Colonic mucosa (tissue), 4 donors: ENCODE measurements at regions not wholly inside any gene's neighbourhood (a gene's known extent, or its start where the extent isn't known, plus 50 kb on each side); places are given as distances from the start of the nearest gene placed in this dataset.

Source experiments
- DNase-seq: peaks from one replicate; pipeline ENCODE4 v3.0.0-alpha.2; 2020
- H3K27ac ChIP-seq: fragments of 200-600 bp; one replicate; pipeline ENCODE4 v1.8.0; 2021
- H3K27me3 ChIP-seq: fragments of 200-600 bp; one replicate; pipeline ENCODE4 v1.8.0; 2021
- H3K36me3 ChIP-seq: fragments of 200-600 bp; one replicate; pipeline ENCODE4 v1.8.0; 2021
- H3K4me1 ChIP-seq: fragments of 200-600 bp; one replicate; pipeline ENCODE4 v1.8.0; 2021; ENCODE audit warnings: mild to moderate bottlenecking
- H3K4me3 ChIP-seq: fragments of 200-600 bp; one replicate; pipeline ENCODE4 v1.8.0; 2021
- H3K9ac ChIP-seq, 2 donors: one replicate each; pipeline ENCODE4 v1.7.0; 2013; ENCODE audit warnings: control low read depth in 2 of 2, low read depth in 2 of 2, low read length in 2 of 2
- H3K9me3 ChIP-seq: fragments of 200-600 bp; one replicate; pipeline ENCODE4 v1.8.0; 2021
- CTCF ChIP-seq: fragments of 200-600 bp; IDR thresholded peaks from one replicate; pipeline ENCODE4 v1.8.0; 2022; ENCODE audit warnings: antibody characterized with exemption, mild to moderate bottlenecking
- intact Hi-C: fragments of 100-400 bp; cut with DNase I; formaldehyde crosslinking; loops from one replicate; pipeline ENCODE4 v1.14.1; 2022
- donor health status: healthy.
- donor health status: DM: no; HTN: no; CAD: no.
- donor health status: DM: no; HTN: no; CAD: no.

DNA sequence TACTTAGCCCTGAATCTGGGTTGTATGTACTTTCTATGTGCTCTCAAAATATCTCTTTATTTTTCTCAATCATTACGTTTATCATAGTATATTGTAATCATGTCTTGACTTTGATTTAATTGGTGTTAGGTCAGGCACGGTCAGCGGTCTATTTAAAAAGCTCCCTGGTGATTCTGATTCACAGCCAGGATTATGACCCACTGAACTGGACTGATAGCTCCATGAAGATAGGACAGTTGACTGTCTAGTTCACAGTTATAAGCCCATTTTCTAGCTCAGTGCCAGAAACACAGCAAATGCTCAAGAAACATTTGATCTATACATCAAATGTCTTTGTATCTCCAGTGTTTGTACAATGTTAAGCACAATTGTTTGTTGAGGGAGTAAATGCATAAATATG lies 111.5 kb upstream of the CCN2 start:
- Histone ChIP-seq H3K4me3 (no peak overlapping the region), H3K9me3 (no peaks in the 10 kb centered on the region), H3K4me1 (no peaks in the 10 kb centered on the region), H3K27me3 (no peaks in the 10 kb centered on the region), H3K36me3 (no peaks in the 10 kb centered on the region), H3K9ac (no peak overlapping the region), H3K27ac (no peak overlapping the region)
- intact Hi-C loops = no loop called here
- no peak for TF ChIP-seq CTCF
- DNase-seq = no peak

- no peaks in the 10 kb centered on the region for H3K27me3 ChIP-seq
- TF ChIP-seq CTCF = no peak
- no peaks in the 10 kb centered on the region for H3K4me1 ChIP-seq
- no peak overlapping the region for H3K27ac ChIP-seq
- intact Hi-C loops = no loop called here
- DNase-seq = no peak
- no peak overlapping the region for H3K4me3 ChIP-seq
- no peaks in the 10 kb centered on the region for H3K36me3 ChIP-seq
- H3K9me3 ChIP-seq = no peaks in the 10 kb centered on the region
- H3K9ac ChIP-seq = no peak overlapping the region
Observed at GRCh38 chr6:132061381-132061780, 110.2 kb upstream of the CCN2 start.

GRCh38 chr6:132060591-132060990 lies 109.4 kb upstream of the CCN2 start:
- TF ChIP-seq CTCF = no peak
- no peak overlapping the region for H3K9ac ChIP-seq
- DNase-seq = no peak
- H3K4me1 ChIP-seq = no peaks in the 10 kb centered on the region
- intact Hi-C loops = no loop called here
- no peaks in the 10 kb centered on the region for H3K27me3 ChIP-seq
- H3K9me3 ChIP-seq = no peaks in the 10 kb centered on the region
- H3K27ac ChIP-seq = no peak overlapping the region
- no peaks in the 10 kb centered on the region for H3K36me3 ChIP-seq
- H3K4me3 ChIP-seq = no peak overlapping the region

- Histone ChIP-seq H3K36me3 (no peaks in the 10 kb centered on the region), H3K27ac (no peak overlapping the region), H3K9ac (no peak overlapping the region), H3K4me3 (no peak overlapping the region), H3K4me1 (no peaks in the 10 kb centered on the region), H3K9me3 (no peaks in the 10 kb centered on the region), H3K27me3 (no peaks in the 10 kb centered on the region)
- DNase-seq = no peak
- intact Hi-C loops = no loop called here
- no peak for TF ChIP-seq CTCF
Observed at GRCh38 chr6:132058975-132059374, 107.8 kb upstream of the CCN2 start.

DNA sequence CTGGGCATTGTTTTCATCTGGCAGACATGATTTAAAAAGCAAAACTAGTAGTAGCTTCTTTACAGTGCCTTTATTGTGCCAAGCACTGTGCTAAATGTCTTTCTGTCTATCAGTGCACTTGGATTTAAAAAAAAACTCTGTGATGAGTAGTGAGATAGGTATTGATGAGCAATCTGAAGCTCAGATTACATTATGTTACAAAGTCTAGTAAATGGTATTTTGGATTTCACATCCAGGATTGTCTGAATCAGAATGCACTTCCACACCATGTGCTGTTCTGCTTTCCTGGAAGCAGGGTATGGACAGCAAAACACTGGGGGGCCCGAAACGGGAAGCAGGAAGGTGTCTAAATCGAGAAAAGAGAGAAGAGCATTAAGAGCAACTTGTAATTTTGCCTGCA lies 103.4 kb upstream of the CCN2 start:
- Histone ChIP-seq H3K9ac (no peak overlapping the region), H3K27me3 (no peaks in the 10 kb centered on the region), H3K9me3 (no peaks in the 10 kb centered on the region), H3K4me3 (no peak overlapping the region), H3K4me1 (no peaks in the 10 kb centered on the region), H3K27ac (no peak overlapping the region), H3K36me3 (no peaks in the 10 kb centered on the region)
- no peak for DNase-seq
- no peak for TF ChIP-seq CTCF
- intact Hi-C loops = no loop called here

- H3K27ac ChIP-seq = no peak overlapping the region
- TF ChIP-seq CTCF = no peak
- intact Hi-C loops = no loop called here
Observed at GRCh38 chr6:132053511-132053910, 102.3 kb upstream of the CCN2 start.

More at GRCh38 chr6:132053511-132053910, 102.3 kb upstream of the CCN2 start:
- no peaks in the 10 kb centered on the region for H3K4me1 ChIP-seq
- no peak for DNase-seq
- no peaks in the 10 kb centered on the region for H3K36me3 ChIP-seq
- no peaks in the 10 kb centered on the region for H3K27me3 ChIP-seq
- H3K9ac ChIP-seq = no peak overlapping the region
- H3K4me3 ChIP-seq = no peak overlapping the region
- H3K9me3 ChIP-seq = no peaks in the 10 kb centered on the region
